GM20431 (cell line): ENCODE measurements at regions not wholly inside any gene's neighbourhood (a gene's known extent, or its start where the extent isn't known, plus 50 kb on each side); places are given as distances from the start of the nearest gene placed in this dataset.

Experiments used
- in situ Hi-C: fragments of 300-500 bp; cut with MseI, MboI; formaldehyde crosslinking; loops from one replicate; pipeline ENCODE4 v1.15.0; 2020; ENCODE audit warnings: low sequenced_read_pairs; ENCODE audit not compliant: unreplicated experiment

DNA sequence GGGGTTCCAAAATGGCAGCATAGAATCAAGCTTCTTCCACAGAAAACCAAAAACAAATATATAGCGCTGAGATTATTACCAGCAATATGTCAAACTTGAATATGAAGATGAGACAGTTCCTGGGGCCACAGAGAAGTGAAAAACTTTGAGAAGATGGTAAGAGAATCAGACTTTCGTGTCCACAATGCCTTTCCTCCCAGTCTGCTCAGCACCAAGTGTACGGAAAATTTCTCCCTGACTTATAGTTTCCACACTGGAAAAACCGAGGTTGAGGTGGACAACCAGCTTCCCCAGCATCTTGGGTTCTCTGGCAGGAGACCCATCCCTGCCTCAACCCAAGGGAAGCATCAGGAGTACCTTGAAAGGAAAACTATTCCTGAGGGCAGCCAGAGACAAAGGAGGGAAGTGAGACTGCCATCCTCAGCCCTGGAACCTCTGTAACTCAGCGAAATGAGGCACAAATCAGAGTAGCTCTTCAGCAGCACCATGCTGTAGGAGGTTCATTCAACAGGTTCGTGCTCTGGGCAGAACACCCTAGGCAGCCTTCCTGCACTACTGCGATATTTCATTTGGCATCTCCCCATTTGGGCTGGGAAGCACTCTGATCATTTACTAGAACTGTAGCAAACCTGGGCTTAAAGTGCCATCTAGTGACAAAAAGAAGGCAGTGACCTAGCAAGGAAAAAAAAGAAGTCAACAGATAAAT lies 52.4 kb upstream of the CAPRIN2 start:
- in situ Hi-C loops: loop anchor here (25.0 kb wide), 1 partner anchor 1270 kb away; no protein-coding TSS in a partner anchor

DNA sequence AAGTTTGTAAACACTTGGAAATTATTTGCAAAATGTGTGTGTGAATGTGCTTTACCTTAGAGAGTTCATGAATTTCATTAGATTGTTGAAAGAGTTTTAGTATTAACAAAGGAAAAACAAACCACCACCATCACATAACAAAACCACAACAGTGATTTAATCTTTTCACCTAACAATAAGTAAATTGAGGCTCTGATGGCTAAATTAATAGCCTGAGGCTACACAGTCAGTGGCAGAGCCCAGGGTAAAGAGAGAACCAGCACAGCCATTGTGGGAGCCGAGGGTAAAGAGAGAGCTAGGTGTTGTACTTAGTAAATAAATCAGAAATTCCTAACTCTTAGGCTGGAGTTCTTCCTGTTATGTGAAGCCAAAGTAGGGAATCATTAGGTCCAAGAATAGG lies 51.2 kb upstream of the CAPRIN2 start:
- in situ Hi-C loops: loop anchor here (25.0 kb wide), 1 partner anchor 1269 kb away; no protein-coding TSS in a partner anchor
